ENCODE measurements at regions not wholly inside any gene's neighbourhood (a gene's known extent, or its start where the extent isn't known, plus 50 kb on each side); places are given as distances from the start of the nearest gene placed in this dataset.

DNA sequence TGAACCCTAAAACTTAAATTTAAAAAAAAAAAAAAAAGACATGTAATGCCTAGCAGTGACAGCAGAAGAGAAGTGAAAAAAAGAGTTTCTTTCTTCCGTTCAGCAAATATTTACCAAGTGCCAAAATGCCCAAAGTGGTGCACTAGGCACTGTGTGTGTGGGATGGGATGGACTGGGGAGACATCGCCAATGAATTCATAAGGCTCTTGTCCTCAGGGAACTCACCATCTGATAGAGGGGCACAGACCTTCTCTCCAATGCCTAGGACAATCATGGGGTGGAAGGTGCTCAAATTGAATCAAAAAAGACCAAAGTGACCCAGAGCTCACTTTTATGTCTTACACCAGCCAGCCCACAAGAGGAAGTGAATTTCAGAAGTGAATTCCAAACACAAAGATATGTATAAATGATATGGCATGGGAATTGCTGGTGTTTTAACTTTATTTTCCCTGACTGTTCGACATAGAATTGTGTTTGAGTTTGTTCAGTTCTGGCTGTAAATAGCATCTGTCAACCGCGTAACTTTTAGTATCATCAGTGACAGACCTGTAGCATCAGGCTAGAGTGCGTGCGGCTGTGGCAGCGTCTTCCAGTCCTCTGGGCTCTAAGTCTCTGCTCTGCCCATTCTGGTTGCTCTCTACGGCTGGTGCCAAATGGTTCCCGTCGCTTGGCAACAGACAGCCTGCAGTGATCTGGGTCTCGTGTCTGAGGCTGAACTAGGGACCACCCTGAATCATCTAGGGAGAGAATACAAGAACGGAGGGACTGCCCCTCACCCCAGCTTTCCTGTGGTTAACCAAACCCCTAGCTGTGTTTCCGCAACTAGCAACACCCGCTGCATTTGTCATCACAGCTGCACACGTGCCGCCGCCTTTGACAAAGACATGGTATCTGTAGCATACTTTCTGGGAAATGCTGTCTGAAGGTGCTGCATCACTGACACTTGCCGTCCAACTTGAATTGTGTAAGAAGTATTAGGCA lies 154.0 kb upstream of the THBS1 start:
- Histone ChIP-seq H3K4me1 (ENCODE audit: control insufficient read depth, insufficient read depth, low read length, poor library complexity, severe bottlenecking) (peaks cover 10% of the 10 kb centered on the region), H3K36me3 (ENCODE audit: control insufficient read depth, insufficient read depth, low read length) (no peaks in the 10 kb centered on the region), H3K27ac (ENCODE audit: insufficient read depth, low read length, poor library complexity, severe bottlenecking) (no peak overlapping the region), H3K27me3 (replicated peaks; ENCODE audit: control insufficient read depth, insufficient read depth, low read length, poor library complexity, severe bottlenecking) (no peaks in the 10 kb centered on the region), H3K9me3 (ENCODE audit: control insufficient read depth, low read length) (no peaks in the 10 kb centered on the region), H3K4me3 (ENCODE audit: insufficient read depth, low read depth, low read length, poor library complexity, severe bottlenecking) (peak overlapping the region; percentile 26)
- peak; percentile 32 to 48 (median 48) for DNase-seq

DNA sequence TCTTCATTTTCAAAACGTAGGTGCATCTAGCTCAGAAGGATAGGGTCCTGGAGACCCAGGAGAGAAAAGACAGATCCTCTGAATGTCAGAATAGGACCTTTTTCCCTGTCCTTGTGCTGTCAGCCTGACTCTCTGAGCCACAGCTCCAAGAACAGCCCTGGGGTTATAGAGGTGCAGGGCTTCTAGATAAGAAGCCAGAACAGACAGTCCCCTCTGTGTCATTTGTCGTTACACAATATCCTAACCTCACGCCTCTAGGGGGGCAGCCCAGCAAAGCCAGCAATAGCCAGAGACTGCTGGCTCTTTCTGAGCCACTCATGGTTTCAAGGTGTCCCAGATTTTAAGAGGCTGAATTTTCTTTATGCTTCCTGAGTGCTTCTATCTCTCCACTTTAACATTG lies 153.2 kb upstream of the THBS1 start:
- Histone ChIP-seq H3K9me3 (ENCODE audit: control insufficient read depth, low read length) (no peaks in the 10 kb centered on the region), H3K4me1 (ENCODE audit: control insufficient read depth, insufficient read depth, low read length, poor library complexity, severe bottlenecking) (peaks cover 10% of the 10 kb centered on the region), H3K36me3 (ENCODE audit: control insufficient read depth, insufficient read depth, low read length) (no peaks in the 10 kb centered on the region), H3K27ac (ENCODE audit: insufficient read depth, low read length, poor library complexity, severe bottlenecking) (no peak overlapping the region), H3K4me3 (ENCODE audit: insufficient read depth, low read depth, low read length, poor library complexity, severe bottlenecking) (no peak overlapping the region), H3K27me3 (replicated peaks; ENCODE audit: control insufficient read depth, insufficient read depth, low read length, poor library complexity, severe bottlenecking) (no peaks in the 10 kb centered on the region)
- DNase-seq: no peak

DNA sequence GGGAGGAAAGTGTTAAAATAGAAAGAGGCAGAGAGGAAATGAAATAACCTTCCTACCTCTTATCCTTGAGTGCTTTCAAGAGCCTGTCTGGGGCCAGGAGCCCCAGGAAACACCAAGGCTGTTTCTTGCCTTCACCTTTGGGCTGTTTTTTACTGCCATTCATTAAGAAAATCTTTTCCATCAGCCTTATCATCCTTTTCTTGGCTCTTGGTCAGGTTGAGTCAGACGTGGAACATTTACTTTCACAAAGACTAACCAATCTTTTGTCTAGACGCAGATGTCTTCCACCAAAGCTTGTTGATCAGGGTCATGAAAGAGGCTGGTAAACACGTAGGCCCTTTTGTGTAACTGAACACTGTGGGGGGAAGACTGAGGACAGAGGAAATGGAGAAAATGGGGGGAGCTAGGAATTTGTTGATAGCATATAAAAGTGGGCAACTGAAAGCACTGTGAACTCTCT lies 151.0 kb upstream of the THBS1 start:
- no peak overlapping the region for H3K4me3 ChIP-seq (ENCODE audit: insufficient read depth, low read depth, low read length, poor library complexity, severe bottlenecking)
- H3K36me3 ChIP-seq (ENCODE audit: control insufficient read depth, insufficient read depth, low read length): no peaks in the 10 kb centered on the region
- DNase-seq: no peak
- H3K9me3 ChIP-seq (ENCODE audit: control insufficient read depth, low read length): no peaks in the 10 kb centered on the region
- H3K4me1 ChIP-seq (ENCODE audit: control insufficient read depth, insufficient read depth, low read length, poor library complexity, severe bottlenecking): peaks cover 10% of the 10 kb centered on the region
- no peaks in the 10 kb centered on the region for H3K27me3 ChIP-seq (replicated peaks; ENCODE audit: control insufficient read depth, insufficient read depth, low read length, poor library complexity, severe bottlenecking)
- no peak overlapping the region for H3K27ac ChIP-seq (ENCODE audit: insufficient read depth, low read length, poor library complexity, severe bottlenecking)

DNA sequence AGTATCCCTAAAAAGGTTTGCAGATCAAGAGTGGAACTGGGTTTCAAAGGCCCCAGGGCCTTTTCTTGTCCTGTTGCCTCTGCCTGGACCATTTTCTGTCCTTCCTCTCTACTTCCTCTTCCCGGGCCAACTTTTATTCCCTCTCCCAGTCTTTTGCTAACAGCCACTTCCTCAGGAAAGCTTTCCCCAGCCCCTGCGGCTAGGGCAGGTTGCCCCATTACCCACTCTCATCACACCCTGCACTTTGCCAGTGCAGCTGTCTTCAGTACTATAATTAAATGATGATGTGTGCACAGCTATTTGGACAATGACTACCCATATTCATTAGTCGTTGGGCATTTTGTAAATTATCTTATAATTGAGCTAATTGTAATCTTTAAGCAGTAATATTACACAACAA lies 150.5 kb upstream of the THBS1 start:
- Histone ChIP-seq H3K27me3 (replicated peaks; ENCODE audit: control insufficient read depth, insufficient read depth, low read length, poor library complexity, severe bottlenecking) (no peaks in the 10 kb centered on the region), H3K9me3 (ENCODE audit: control insufficient read depth, low read length) (no peaks in the 10 kb centered on the region), H3K36me3 (ENCODE audit: control insufficient read depth, insufficient read depth, low read length) (no peaks in the 10 kb centered on the region), H3K4me1 (ENCODE audit: control insufficient read depth, insufficient read depth, low read length, poor library complexity, severe bottlenecking) (peaks cover 10% of the 10 kb centered on the region), H3K4me3 (ENCODE audit: insufficient read depth, low read depth, low read length, poor library complexity, severe bottlenecking) (no peak overlapping the region), H3K27ac (ENCODE audit: insufficient read depth, low read length, poor library complexity, severe bottlenecking) (no peak overlapping the region)
- no peak for DNase-seq

DNA sequence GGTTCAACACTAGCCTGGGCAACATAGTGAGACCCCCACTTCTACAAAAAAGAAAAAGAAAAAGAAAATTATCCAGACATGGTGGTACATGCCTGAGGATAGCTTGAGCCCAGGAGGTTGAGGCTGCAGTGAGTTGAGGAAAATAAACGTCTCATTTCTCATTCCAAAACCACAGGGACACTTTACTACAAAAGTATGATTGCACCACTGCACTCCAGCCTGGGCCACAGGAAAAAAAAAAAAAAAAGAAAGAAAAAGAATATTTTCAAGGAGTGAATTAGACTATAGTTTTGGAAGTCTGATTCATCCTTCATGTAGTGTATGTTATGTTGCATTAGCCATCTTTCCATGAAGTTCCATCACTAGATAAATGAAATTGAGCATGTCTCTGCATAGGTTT lies 149.5 kb upstream of the THBS1 start:
- Histone ChIP-seq H3K27me3 (replicated peaks; ENCODE audit: control insufficient read depth, insufficient read depth, low read length, poor library complexity, severe bottlenecking) (no peaks in the 10 kb centered on the region), H3K9me3 (ENCODE audit: control insufficient read depth, low read length) (no peaks in the 10 kb centered on the region), H3K4me3 (ENCODE audit: insufficient read depth, low read depth, low read length, poor library complexity, severe bottlenecking) (no peak overlapping the region), H3K36me3 (ENCODE audit: control insufficient read depth, insufficient read depth, low read length) (no peaks in the 10 kb centered on the region), H3K4me1 (ENCODE audit: control insufficient read depth, insufficient read depth, low read length, poor library complexity, severe bottlenecking) (peaks cover 10% of the 10 kb centered on the region), H3K27ac (ENCODE audit: insufficient read depth, low read length, poor library complexity, severe bottlenecking) (no peak overlapping the region)
- no peak for DNase-seq

DNA sequence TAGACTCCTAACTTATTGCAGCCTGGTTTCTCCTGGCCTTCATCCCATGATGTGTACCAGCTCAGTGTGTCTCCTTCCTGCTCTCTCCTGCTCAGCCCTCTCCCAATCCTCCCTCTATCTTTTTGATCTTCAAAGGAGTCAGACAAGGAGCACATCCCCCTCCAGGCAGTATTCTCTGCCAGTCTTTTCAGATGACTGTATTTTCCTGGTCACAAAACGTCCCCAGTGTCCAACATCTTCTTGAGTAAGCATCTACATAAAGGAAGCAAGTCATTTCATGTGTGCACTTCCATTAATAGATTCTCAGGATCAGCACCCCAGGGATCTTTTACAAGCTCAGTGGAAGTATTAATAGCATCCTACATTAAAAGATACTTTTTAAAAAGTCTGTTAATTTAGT lies 148.9 kb upstream of the THBS1 start:
- Histone ChIP-seq H3K36me3 (ENCODE audit: control insufficient read depth, insufficient read depth, low read length) (no peaks in the 10 kb centered on the region), H3K4me1 (ENCODE audit: control insufficient read depth, insufficient read depth, low read length, poor library complexity, severe bottlenecking) (peaks cover 7% of the 10 kb centered on the region), H3K4me3 (ENCODE audit: insufficient read depth, low read depth, low read length, poor library complexity, severe bottlenecking) (no peak overlapping the region), H3K27me3 (replicated peaks; ENCODE audit: control insufficient read depth, insufficient read depth, low read length, poor library complexity, severe bottlenecking) (no peaks in the 10 kb centered on the region), H3K27ac (ENCODE audit: insufficient read depth, low read length, poor library complexity, severe bottlenecking) (no peak overlapping the region), H3K9me3 (ENCODE audit: control insufficient read depth, low read length) (no peaks in the 10 kb centered on the region)
- no peak for DNase-seq

DNA sequence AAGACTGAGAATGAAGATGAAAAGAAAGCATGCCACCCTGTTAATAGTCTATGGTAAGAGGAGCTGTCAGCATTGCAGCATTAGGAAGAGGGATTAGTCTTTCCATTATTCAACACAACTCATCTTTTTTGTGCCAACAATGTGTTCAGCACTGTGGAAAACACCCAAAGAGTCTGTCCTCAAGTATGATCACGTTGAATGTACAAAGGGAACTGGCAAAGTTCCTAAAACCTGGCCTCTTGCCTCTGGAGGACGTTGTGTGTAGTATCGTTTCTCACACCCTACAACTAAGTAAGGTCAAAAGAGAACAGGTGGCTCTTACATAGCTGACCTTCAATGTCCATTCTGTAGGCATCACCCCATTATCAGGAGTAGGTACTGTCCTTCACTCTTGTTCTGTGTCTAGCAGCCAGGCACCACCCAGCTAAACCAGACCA lies 147.9 kb upstream of the THBS1 start:
- Histone ChIP-seq H3K27ac (ENCODE audit: insufficient read depth, low read length, poor library complexity, severe bottlenecking) (no peak overlapping the region), H3K4me3 (ENCODE audit: insufficient read depth, low read depth, low read length, poor library complexity, severe bottlenecking) (no peak overlapping the region), H3K4me1 (ENCODE audit: control insufficient read depth, insufficient read depth, low read length, poor library complexity, severe bottlenecking) (no peaks in the 10 kb centered on the region), H3K36me3 (ENCODE audit: control insufficient read depth, insufficient read depth, low read length) (no peaks in the 10 kb centered on the region), H3K9me3 (ENCODE audit: control insufficient read depth, low read length) (no peaks in the 10 kb centered on the region), H3K27me3 (replicated peaks; ENCODE audit: control insufficient read depth, insufficient read depth, low read length, poor library complexity, severe bottlenecking) (no peaks in the 10 kb centered on the region)
- DNase-seq: no peak

DNA sequence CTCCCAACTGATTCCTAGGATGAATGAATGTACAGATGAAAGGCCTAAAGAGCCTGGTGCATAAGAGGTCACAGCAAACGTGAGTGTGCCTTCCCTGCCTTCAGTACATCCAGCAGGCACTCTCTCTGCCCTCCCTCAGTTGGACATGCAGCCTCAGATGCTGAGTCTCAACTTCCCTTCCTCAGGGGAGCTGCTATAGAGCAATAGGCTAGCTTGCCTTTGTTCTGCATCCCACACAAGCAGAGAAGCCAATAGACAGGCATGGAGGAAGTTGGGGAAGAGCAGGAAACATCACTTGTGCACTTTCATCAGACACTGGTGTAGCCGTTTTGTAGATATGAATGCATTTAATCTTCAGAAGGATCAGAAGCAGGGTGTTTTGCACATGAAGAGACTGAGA lies 147.5 kb upstream of the THBS1 start:
- Histone ChIP-seq H3K27me3 (replicated peaks; ENCODE audit: control insufficient read depth, insufficient read depth, low read length, poor library complexity, severe bottlenecking) (no peaks in the 10 kb centered on the region), H3K27ac (ENCODE audit: insufficient read depth, low read length, poor library complexity, severe bottlenecking) (no peak overlapping the region), H3K4me1 (ENCODE audit: control insufficient read depth, insufficient read depth, low read length, poor library complexity, severe bottlenecking) (no peaks in the 10 kb centered on the region), H3K4me3 (ENCODE audit: insufficient read depth, low read depth, low read length, poor library complexity, severe bottlenecking) (no peak overlapping the region), H3K9me3 (ENCODE audit: control insufficient read depth, low read length) (no peaks in the 10 kb centered on the region), H3K36me3 (ENCODE audit: control insufficient read depth, insufficient read depth, low read length) (no peaks in the 10 kb centered on the region)
- DNase-seq: no peak

DNA sequence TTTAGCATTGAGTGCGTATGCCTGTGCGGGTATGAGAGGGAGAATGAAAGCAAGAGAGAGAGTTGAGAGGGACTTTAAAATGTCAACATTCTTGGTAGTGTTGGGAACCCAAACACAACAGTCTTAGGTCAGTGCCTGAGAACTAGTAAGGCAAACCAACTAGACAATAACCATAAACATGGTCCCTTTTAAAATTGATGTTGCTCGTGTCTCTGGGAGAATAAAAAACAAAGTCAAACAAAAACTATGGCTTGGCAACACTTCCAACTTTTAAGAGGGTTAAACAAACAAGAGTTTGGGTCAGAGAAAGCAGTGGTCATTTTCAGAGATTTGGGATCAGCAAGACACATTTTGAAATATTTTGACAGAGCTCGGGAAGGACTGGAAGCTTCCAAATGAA lies 146.7 kb upstream of the THBS1 start:
- no peak overlapping the region for H3K4me3 ChIP-seq (ENCODE audit: insufficient read depth, low read depth, low read length, poor library complexity, severe bottlenecking)
- DNase-seq: no peak
- H3K9me3 ChIP-seq (ENCODE audit: control insufficient read depth, low read length): no peaks in the 10 kb centered on the region
- no peaks in the 10 kb centered on the region for H3K4me1 ChIP-seq (ENCODE audit: control insufficient read depth, insufficient read depth, low read length, poor library complexity, severe bottlenecking)
- no peak overlapping the region for H3K27ac ChIP-seq (ENCODE audit: insufficient read depth, low read length, poor library complexity, severe bottlenecking)
- H3K36me3 ChIP-seq (ENCODE audit: control insufficient read depth, insufficient read depth, low read length): no peaks in the 10 kb centered on the region
- H3K27me3 ChIP-seq (replicated peaks; ENCODE audit: control insufficient read depth, insufficient read depth, low read length, poor library complexity, severe bottlenecking): no peaks in the 10 kb centered on the region

DNA sequence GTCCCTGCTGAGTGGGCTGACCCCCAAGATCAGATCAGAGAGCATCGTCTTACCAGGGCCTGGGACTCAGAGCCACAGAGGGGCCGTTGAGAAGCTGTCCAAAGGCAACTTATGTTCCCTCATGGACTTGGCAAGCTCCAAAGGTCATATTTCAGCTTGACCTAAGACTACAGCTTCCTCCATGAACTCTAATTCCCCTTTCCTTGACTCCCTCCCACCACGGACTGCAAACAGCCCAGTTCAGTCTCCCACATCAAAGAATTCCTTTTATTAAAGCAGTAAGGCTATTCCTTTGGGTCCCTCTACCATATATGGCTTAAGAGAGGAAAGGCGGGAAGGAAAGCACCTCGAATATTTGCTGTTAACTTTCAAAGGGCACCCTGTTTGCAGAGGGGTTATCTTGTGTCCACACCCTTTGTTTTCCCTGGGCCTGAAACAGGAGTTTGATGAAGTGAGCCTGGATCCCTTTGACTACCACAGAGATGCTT lies 146.1 kb upstream of the THBS1 start:
- Histone ChIP-seq H3K4me1 (ENCODE audit: control insufficient read depth, insufficient read depth, low read length, poor library complexity, severe bottlenecking) (no peaks in the 10 kb centered on the region), H3K4me3 (ENCODE audit: insufficient read depth, low read depth, low read length, poor library complexity, severe bottlenecking) (no peak overlapping the region), H3K36me3 (ENCODE audit: control insufficient read depth, insufficient read depth, low read length) (no peaks in the 10 kb centered on the region), H3K27me3 (replicated peaks; ENCODE audit: control insufficient read depth, insufficient read depth, low read length, poor library complexity, severe bottlenecking) (no peaks in the 10 kb centered on the region), H3K9me3 (ENCODE audit: control insufficient read depth, low read length) (no peaks in the 10 kb centered on the region), H3K27ac (ENCODE audit: insufficient read depth, low read length, poor library complexity, severe bottlenecking) (no peak overlapping the region)
- no peak for DNase-seq
